Gastroesophageal sphincter (tissue), 4 donors: ENCODE measurements at regions not wholly inside any gene's neighbourhood (a gene's known extent, or its start where the extent isn't known, plus 50 kb on each side); places are given as distances from the start of the nearest gene placed in this dataset.
"Not testable (repeated sequence)": the region's sequence is repeated elsewhere in the genome, so short reads cannot be mapped to it uniquely, and the experiment has no call there.

Source experiments
- ATAC-seq: fragments of 150-250 bp; one replicate; pipeline ENCODE4 v1.9.1; 2016; ENCODE audit warnings: mild to moderate bottlenecking, moderate library complexity
- H3K27ac ChIP-seq, 4 donors: fragments of 200-600 bp; sonication (generic) in 3 of 4; 1 replicate in 3 of 4; 2 replicates in 1 of 4; pipeline ENCODE4 v1.5.1; 2016 to 2019
- H3K27me3 ChIP-seq: fragments of 200-600 bp; sonication (generic); one replicate; pipeline ENCODE4 v1.5.1; 2019
- H3K36me3 ChIP-seq, 2 donors: fragments of 200-600 bp; sonication (generic); one replicate each; pipeline ENCODE4 v1.5.1; 2019; ENCODE audit warnings: control low read depth in 1 of 2
- H3K4me1 ChIP-seq, 3 donors: fragments of 200-600 bp; sonication (generic); 1 replicate in 2 of 3; 2 replicates in 1 of 3; pipeline ENCODE4 v1.5.1; 2016 to 2019; ENCODE audit warnings: control low read depth in 2 of 3
- H3K4me3 ChIP-seq, 2 donors: fragments of 200-600 bp; sonication (generic); one replicate each; pipeline ENCODE4 v1.5.1; 2019; ENCODE audit warnings: mild to moderate bottlenecking in 1 of 2, moderate library complexity in 1 of 2
- H3K9me3 ChIP-seq, 3 donors: fragments of 200-600 bp; sonication (generic); one replicate each; pipeline ENCODE4 v1.5.1; 2017 to 2019; ENCODE audit warnings: control low read depth in 2 of 3
- EP300 ChIP-seq: sonication (generic); formaldehyde crosslinking; IDR thresholded peaks from one replicate; pipeline ENCODE4 v1.6.1; 2017; ENCODE audit warnings: antibody characterized with exemption, mild to moderate bottlenecking
- POLR2A ChIP-seq, 2 donors: fragments of 450-650 bp; IDR thresholded peaks; one replicate each; pipeline ENCODE4 v1.6.1; 2017; ENCODE audit warnings: antibody characterized with exemption in 2 of 2, mild to moderate bottlenecking in 2 of 2, moderate library complexity in 1 of 2
- POLR2AphosphoS5 ChIP-seq: sonication (generic); formaldehyde crosslinking; IDR thresholded peaks from one replicate; pipeline ENCODE4 v1.6.1; 2017; ENCODE audit warnings: antibody characterized with exemption
- WGBS, 2 donors: methylation state at CpG; one replicate each; pipeline ENCODE4 v1.1.5; 2018; ENCODE audit warnings: low coverage in 1 of 2; 5-methylcytosine and 5-hydroxymethylcytosine counted together
- TF ChIP-seq, protein P1 (sequence below), 4 experiments: fragments of 200-600 bp in 2 of 4; fragments of 450-650 bp in 2 of 4; sonication (generic) in 1 of 4; IDR thresholded peaks; one replicate each; pipeline ENCODE4 v1.5.1; 2017 to 2019; ENCODE audit warnings: antibody characterized with exemption in 4 of 4, mild to moderate bottlenecking in 2 of 4, moderate library complexity in 2 of 4

- WGBS, 2 donors: 50 to 60% methylated on average over 1 of the region's 1 CpG
- Histone ChIP-seq H3K4me1 (no peaks in the 10 kb centered on the region), H3K27ac (no peak overlapping the region), H3K36me3 (no peaks in the 10 kb centered on the region), H3K4me3 (no peak overlapping the region), H3K27me3 (no peaks in the 10 kb centered on the region), H3K9me3 (no peaks in the 10 kb centered on the region)
- TF ChIP-seq EP300: no peak
- TF ChIP-seq, protein P1, sequence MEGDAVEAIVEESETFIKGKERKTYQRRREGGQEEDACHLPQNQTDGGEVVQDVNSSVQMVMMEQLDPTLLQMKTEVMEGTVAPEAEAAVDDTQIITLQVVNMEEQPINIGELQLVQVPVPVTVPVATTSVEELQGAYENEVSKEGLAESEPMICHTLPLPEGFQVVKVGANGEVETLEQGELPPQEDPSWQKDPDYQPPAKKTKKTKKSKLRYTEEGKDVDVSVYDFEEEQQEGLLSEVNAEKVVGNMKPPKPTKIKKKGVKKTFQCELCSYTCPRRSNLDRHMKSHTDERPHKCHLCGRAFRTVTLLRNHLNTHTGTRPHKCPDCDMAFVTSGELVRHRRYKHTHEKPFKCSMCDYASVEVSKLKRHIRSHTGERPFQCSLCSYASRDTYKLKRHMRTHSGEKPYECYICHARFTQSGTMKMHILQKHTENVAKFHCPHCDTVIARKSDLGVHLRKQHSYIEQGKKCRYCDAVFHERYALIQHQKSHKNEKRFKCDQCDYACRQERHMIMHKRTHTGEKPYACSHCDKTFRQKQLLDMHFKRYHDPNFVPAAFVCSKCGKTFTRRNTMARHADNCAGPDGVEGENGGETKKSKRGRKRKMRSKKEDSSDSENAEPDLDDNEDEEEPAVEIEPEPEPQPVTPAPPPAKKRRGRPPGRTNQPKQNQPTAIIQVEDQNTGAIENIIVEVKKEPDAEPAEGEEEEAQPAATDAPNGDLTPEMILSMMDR (IDR thresholded peaks at IDR 0.05): no peak
- no peak for TF ChIP-seq POLR2A (IDR thresholded peaks at IDR 0.05)
- no peak for TF ChIP-seq POLR2AphosphoS5
- ATAC-seq: no peak
Measured at GRCh38 chr5:110977915-110978314, 93.6 kb upstream of the TSLP start.

DNA sequence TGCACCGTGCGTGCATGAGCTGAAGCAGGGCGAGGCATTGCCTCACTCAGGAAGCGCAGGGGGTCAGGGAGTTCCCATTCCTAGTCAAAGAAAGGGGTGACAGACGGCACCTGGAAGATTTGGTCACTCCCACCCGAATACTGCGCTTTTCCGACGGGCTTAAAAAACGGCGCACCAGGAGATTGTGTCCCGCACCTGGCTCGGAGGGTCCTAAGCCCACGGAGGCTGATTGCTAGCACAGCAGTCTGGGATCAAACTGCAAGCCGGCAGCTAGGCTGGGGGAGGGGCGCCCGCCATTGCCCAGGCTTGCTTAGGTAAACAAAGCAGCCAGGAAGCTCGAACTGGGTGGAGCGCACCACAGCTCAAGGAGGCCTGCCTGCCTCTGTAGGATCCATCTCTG is 85.6 kb upstream of the TSLP start:
- not testable (repeated sequence) for H3K27ac ChIP-seq, H3K9me3 ChIP-seq, ATAC-seq, H3K36me3 ChIP-seq, H3K4me1 ChIP-seq, H3K27me3 ChIP-seq, H3K4me3 ChIP-seq
- WGBS, 2 donors: 78 to 83% methylated on average over 9 to 14 of the region's 19 CpGs

DNA sequence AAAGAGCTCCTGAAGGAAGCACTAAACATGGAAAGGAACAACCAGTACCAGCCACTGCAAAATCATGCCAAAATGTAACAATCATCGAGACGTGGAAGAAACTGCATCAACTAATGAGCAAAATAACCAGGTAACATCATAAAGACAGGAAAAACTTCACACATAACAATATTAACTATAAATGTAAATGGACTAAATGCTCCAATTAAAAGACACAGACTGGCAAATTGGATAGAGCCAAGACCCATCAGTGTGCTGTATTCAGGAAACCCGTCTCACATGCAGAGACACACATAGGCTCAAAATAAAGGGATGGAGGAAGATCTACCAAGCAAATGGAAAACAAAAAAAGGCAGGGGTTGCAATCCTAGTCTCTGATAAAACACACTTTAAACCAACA is 83.9 kb upstream of the TSLP start:
- not testable (repeated sequence) for H3K36me3 ChIP-seq, H3K9me3 ChIP-seq, H3K27ac ChIP-seq, H3K27me3 ChIP-seq, H3K4me1 ChIP-seq, ATAC-seq, H3K4me3 ChIP-seq
- 89 to 94% methylated on average over 2 to 3 of the region's 3 CpGs for WGBS, 2 donors

DNA sequence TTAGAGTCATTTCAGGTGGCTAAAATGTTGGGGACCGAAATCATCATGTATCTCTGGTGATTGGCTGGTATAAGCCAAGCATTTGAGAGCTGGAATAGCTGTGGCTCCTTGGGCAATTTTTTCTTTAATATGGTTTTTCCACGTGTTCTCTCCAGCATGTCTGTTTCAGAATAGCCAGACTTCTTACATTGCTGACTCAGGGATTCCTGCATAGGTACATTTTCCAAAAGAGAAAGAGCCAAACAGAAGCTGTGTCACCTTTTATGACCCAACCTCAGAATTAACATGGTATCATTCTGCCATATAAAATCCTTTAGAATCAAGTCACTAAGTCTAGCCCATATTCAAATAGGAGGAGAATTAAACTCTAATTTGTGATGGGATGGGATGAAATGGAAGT is 74.8 kb upstream of the TSLP start:
- no peak for ATAC-seq
- no peaks in the 10 kb centered on the region for H3K4me1 ChIP-seq

DNA sequence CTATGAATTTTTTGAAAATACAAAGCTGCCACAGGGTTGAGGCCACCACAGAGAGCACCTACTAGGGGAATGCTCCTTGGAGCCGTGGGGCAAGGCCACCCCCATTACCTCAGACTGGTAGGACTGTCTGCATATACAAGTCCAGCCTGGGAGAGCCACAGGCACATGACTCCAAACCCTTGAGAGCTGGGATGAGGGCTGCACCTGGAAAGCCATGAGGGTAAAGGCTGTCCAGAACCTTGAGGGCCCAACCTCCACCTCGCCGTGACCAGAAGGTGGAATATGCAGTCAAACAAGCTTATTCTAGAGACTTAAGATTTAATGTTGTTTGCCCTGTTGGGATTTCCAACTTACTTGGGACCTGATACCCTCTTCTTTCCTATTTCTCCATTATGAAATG is 69.5 kb upstream of the TSLP start:
- Histone ChIP-seq H3K4me1 (no peaks in the 10 kb centered on the region), H3K36me3 (no peaks in the 10 kb centered on the region), H3K27ac (no peak overlapping the region), H3K9me3 (no peaks in the 10 kb centered on the region), H3K4me3 (no peak overlapping the region), H3K27me3 (no peaks in the 10 kb centered on the region)
- TF ChIP-seq, protein P1 (IDR thresholded peaks at IDR 0.05): no peak
- no peak for TF ChIP-seq POLR2A (IDR thresholded peaks at IDR 0.05)
- no peak for TF ChIP-seq POLR2AphosphoS5
- TF ChIP-seq EP300: no peak
- no peak for ATAC-seq
- WGBS, 2 donors: 100% methylated on average over 1 to 2 of the region's 3 CpGs

More for the DNA sequence above, 74.8 kb upstream of the TSLP start:
- Histone ChIP-seq H3K9me3 (no peaks in the 10 kb centered on the region), H3K27ac (no peak overlapping the region), H3K27me3 (no peaks in the 10 kb centered on the region), H3K4me3 (no peak overlapping the region), H3K36me3 (no peaks in the 10 kb centered on the region)
- no peak for TF ChIP-seq POLR2AphosphoS5
- no peak for TF ChIP-seq POLR2A (IDR thresholded peaks at IDR 0.05)
- TF ChIP-seq, protein P1 (IDR thresholded peaks at IDR 0.05): no peak
- TF ChIP-seq EP300: no peak
- WGBS, 2 donors: 65 to 67% methylated on average over 2 of the region's 2 CpGs

DNA sequence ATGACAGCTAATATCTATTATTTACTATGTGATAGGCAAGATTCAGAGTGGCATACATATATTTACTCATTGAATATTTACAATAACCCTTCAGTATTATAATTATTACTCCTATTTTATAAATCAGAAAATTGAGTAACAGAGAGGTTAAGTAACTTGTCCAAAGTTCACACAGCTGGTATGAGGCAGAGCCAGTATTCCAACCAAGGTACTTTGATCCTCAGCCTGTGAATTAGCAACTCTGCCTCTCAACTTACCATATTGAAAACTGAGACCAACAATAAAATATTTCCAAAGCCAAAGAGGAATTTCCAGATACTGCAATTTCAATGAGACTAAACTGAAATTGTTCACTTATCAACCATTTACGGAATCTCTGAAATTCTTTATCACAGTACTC is 67.9 kb upstream of the TSLP start:
- Histone ChIP-seq H3K4me3 (no peak overlapping the region), H3K27ac (no peak overlapping the region), H3K36me3 (no peaks in the 10 kb centered on the region), H3K9me3 (no peaks in the 10 kb centered on the region), H3K27me3 (no peaks in the 10 kb centered on the region), H3K4me1 (no peaks in the 10 kb centered on the region)
- ATAC-seq: no peak
- 86 to 93% methylated on average over 1 of the region's 1 CpG for WGBS, 2 donors
- TF ChIP-seq POLR2A (IDR thresholded peaks at IDR 0.05) (no peak), POLR2AphosphoS5 (no peak), EP300 (no peak)
- TF ChIP-seq, protein P1 (IDR thresholded peaks at IDR 0.05): no peak
